Neural cell (in vitro differentiated cells): ENCODE measurements at regions not wholly inside any gene's neighbourhood (a gene's known extent, or its start where the extent isn't known, plus 50 kb on each side); places are given as distances from the start of the nearest gene placed in this dataset.

Experiments
- EP300 ChIP-seq: fragments of 450-650 bp; conservative IDR thresholded peaks from 2 replicates; pipeline ENCODE4 v1.6.1; 2014; ENCODE audit warnings: antibody characterized with exemption, mild to moderate bottlenecking, moderate library complexity; ENCODE audit not compliant: poor library complexity, severe bottlenecking
- EZH2 ChIP-seq: fragments of 200-600, 300-800 bp; shearing (Covaris generic), sonication (generic); IDR thresholded peaks from 2 replicates; pipeline ENCODE4 v1.6.1; 2014; ENCODE audit warnings: antibody characterized with exemption, low read length, borderline replicate concordance, mild to moderate bottlenecking; ENCODE audit not compliant: insufficient read depth, poor library complexity, severe bottlenecking

GRCh38 chr5:105868038-105868780 lies 1802.5 kb downstream of the EFNA5 start:
- no peak for TF ChIP-seq EP300
- no peak for TF ChIP-seq EZH2
